ENCODE measurements at regions not wholly inside any gene's neighbourhood (a gene's known extent, or its start where the extent isn't known, plus 50 kb on each side); places are given as distances from the start of the nearest gene placed in this dataset.

- TF ChIP-seq CTCF (conservative IDR thresholded peaks at IDR 0.05; ENCODE audit: low read length): no peak
- no peak for TF ChIP-seq EZH2phosphoT487 (IDR thresholded peaks at IDR 0.05; ENCODE audit: borderline replicate concordance, low read depth, low read length)
Observed at GRCh38 chr11:38208951-38209350, 1610.9 kb upstream of the RAG2 start.

Data from OCI-LY7 (cell line).